ENCODE measurements at regions not wholly inside any gene's neighbourhood (a gene's known extent, or its start where the extent isn't known, plus 50 kb on each side); places are given as distances from the start of the nearest gene placed in this dataset.
"Not testable (repeated sequence)": the region's sequence is repeated elsewhere in the genome, so short reads cannot be mapped to it uniquely, and the experiment has no call there.

- intact Hi-C loops (cut with micrococcal nuclease); H3K27ac Mint-ChIP-seq: not testable (repeated sequence)
Observed at GRCh38 chr17:64716496-64716895, 54.4 kb upstream of the SMURF2 start.

GRCh38 chr17:64713786-64714185 is 51.7 kb upstream of the SMURF2 start:
- H3K9me3 Mint-ChIP-seq; H3K36me3 Mint-ChIP-seq (ENCODE audit: low read depth); H3K27me3 Mint-ChIP-seq; intact Hi-C loops (cut with micrococcal nuclease): not testable (repeated sequence)
- Mint-ChIP-seq H3K27ac (peak overlapping the region; percentile 32), H3K4me1 (ENCODE audit: low read depth) (peaks cover 32% of the 10 kb centered on the region), H3K4me3 (peak overlapping the region; percentile 50)

More at GRCh38 chr17:64716496-64716895, 54.4 kb upstream of the SMURF2 start:
- not testable (repeated sequence) for H3K4me3 Mint-ChIP-seq; H3K27me3 Mint-ChIP-seq; H3K36me3 Mint-ChIP-seq (ENCODE audit: low read depth); H3K9me3 Mint-ChIP-seq
- peaks cover 22% of the 10 kb centered on the region for H3K4me1 Mint-ChIP-seq (ENCODE audit: low read depth)

DNA sequence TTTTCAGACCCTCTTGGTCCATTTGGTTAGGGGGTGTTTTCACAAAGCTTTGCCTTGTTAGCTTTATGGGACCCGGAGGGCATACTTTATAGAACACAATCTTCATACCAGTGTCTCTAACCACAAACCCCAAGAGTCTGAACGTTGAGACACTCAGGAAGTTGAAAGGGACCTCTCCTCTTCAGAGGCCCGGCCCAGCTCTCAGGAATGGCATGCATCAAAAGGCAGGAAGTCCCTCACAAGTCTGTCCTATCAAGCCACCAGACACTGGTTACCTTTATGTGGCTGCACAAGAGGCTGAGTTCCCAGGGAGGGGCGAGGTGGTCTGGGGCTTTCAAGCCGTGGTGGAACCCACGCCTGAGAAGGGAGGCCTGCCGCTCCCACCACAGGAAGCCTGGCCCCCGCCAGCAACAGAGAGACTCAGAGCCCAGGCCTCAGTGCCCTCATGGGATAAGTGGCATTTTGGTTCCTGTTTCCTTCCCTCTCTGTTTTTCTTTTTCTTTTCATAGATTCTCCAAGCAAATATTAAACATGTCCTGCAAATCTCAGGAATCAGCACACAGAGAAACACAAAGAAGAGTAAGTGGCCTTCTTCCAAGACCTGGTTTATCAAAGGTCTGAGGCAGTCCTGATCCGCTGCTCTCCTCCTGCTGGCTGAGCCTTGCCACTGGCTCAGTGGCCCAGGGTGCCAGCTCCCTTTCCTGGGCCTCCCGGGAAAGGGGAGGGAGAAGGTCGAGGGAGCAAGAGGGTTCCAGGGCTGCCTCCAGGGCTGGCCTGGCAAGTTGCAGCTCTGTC is 50.6 kb upstream of the SMURF2 start:
- Mint-ChIP-seq H3K27ac (peak overlapping the region; percentile 32), H3K4me3 (peak overlapping the region; percentile 50), H3K4me1 (ENCODE audit: low read depth) (peaks cover 40% of the 10 kb centered on the region)
- H3K27me3 Mint-ChIP-seq; intact Hi-C loops (cut with micrococcal nuclease); H3K9me3 Mint-ChIP-seq; H3K36me3 Mint-ChIP-seq (ENCODE audit: low read depth): not testable (repeated sequence)

All from dendritic cell treated with granulocyte-macrophage colony-stimulating factor and Interleukin-4, amounts not matched to agents 40 ng/mL and 50 ng/mL, for 4 days (primary cell).